PFSK-1 (cell line): ENCODE measurements at regions not wholly inside any gene's neighbourhood (a gene's known extent, or its start where the extent isn't known, plus 50 kb on each side); places are given as distances from the start of the nearest gene placed in this dataset.

Experiments used
- FOXP2 ChIP-seq: optimal IDR thresholded peaks from 2 replicates; pipeline ENCODE3; 2011; ENCODE audit warnings: borderline replicate concordance, control low read depth, inconsistent platforms; ENCODE audit not compliant: insufficient read depth; ENCODE audit errors: extremely low read length, extremely low read depth
- POLR2AphosphoS5 ChIP-seq: IDR thresholded peaks from 2 replicates; pipeline ENCODE4 v1.6.1; 2012; ENCODE audit warnings: low read depth, mild to moderate bottlenecking, control low read depth, low read length, moderate library complexity
- SIN3A ChIP-seq: IDR thresholded peaks from 2 replicates; pipeline ENCODE4 v1.6.1; 2012; ENCODE audit warnings: mild to moderate bottlenecking, low read length, moderate library complexity, borderline replicate concordance; ENCODE audit not compliant: insufficient read depth
- TAF1 ChIP-seq: IDR thresholded peaks from 2 replicates; pipeline ENCODE4 v1.6.1; 2012; ENCODE audit warnings: low read length, control low read depth, borderline replicate concordance; ENCODE audit not compliant: insufficient read depth
- TF ChIP-seq, protein P1 (sequence below), 2 experiments: IDR thresholded peaks; 2 replicates each; pipeline versions ENCODE4 v1.6.1 to v1.8.0; 2011 to 2012; ENCODE audit warnings: low read depth in 2 of 2, low read length in 2 of 2, control low read depth in 1 of 2, inconsistent platforms in 1 of 2, mild to moderate bottlenecking in 1 of 2, moderate library complexity in 1 of 2; ENCODE audit not compliant: insufficient read depth in 1 of 2

DNA sequence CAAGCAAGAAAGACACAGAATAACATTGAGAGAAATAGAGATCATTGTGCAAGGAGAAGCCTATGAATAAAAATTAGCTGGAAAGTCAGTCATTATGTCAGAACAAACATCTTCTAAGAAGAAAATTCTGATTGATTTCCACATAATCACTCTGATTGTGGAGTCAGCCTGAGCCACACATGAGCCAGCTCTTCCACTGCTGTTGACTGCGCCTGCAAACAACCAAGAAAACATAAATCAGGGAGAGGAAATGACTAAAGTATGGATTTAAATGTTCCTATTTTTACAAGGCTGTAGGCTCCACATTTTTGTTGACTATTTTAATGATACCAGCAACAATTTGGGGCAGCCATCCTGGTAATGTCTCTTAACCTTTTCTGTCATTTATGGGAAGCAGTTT lies 962.3 kb downstream of the EFNB2 start:
- TF ChIP-seq TAF1 = no peak

DNA sequence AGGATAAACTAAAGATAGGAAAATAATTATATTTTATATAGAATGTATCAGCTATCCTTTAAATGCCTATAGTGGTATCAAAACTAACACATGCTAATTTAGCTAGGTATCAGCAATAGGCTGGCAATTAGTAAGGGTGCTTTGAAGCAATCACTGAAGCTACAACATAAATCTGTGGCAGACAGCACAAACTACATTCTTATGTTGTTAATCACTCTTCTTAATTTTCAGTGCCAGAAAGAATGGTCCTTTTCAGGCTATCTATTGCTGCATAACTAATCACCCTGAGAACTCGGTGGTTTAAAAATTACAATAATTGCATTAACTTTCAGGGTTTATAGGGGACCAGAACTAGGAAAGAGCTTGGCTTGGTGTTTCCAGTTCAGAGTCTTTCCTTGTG lies 963.1 kb downstream of the EFNB2 start:
- TF ChIP-seq, protein P1, sequence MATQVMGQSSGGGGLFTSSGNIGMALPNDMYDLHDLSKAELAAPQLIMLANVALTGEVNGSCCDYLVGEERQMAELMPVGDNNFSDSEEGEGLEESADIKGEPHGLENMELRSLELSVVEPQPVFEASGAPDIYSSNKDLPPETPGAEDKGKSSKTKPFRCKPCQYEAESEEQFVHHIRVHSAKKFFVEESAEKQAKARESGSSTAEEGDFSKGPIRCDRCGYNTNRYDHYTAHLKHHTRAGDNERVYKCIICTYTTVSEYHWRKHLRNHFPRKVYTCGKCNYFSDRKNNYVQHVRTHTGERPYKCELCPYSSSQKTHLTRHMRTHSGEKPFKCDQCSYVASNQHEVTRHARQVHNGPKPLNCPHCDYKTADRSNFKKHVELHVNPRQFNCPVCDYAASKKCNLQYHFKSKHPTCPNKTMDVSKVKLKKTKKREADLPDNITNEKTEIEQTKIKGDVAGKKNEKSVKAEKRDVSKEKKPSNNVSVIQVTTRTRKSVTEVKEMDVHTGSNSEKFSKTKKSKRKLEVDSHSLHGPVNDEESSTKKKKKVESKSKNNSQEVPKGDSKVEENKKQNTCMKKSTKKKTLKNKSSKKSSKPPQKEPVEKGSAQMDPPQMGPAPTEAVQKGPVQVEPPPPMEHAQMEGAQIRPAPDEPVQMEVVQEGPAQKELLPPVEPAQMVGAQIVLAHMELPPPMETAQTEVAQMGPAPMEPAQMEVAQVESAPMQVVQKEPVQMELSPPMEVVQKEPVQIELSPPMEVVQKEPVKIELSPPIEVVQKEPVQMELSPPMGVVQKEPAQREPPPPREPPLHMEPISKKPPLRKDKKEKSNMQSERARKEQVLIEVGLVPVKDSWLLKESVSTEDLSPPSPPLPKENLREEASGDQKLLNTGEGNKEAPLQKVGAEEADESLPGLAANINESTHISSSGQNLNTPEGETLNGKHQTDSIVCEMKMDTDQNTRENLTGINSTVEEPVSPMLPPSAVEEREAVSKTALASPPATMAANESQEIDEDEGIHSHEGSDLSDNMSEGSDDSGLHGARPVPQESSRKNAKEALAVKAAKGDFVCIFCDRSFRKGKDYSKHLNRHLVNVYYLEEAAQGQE (IDR thresholded peaks at IDR 0.05; ENCODE audit: insufficient read depth in 1 of 2, low read depth in 2 of 2, low read length in 2 of 2) = no peak
- TF ChIP-seq TAF1 (no peak), POLR2AphosphoS5 (no peak), SIN3A (no peak), FOXP2 (no peak)

DNA sequence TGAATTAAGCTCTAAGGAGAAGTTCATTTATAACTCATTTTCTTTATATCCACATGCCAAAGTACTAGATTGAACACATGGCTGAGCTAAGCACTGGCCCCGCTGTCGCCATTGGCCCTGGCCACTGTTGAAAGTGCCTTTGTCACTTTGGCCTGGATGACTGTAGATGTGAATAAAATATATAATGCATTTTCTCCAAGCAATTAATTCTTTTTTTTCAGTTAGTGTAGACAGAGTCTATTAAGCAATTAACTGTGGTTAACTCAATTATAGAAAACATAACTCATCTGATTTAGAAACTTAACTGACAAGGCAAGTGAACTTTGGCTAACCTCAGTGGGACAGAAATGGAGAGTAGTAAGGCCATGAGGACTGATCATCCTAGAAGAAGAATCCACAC lies 965.6 kb downstream of the EFNB2 start:
- TF ChIP-seq FOXP2 (no peak), SIN3A (no peak), TAF1 (no peak), POLR2AphosphoS5 (no peak)
- TF ChIP-seq, protein P1 (IDR thresholded peaks at IDR 0.05; ENCODE audit: insufficient read depth in 1 of 2, low read depth in 2 of 2, low read length in 2 of 2) = no peak

DNA sequence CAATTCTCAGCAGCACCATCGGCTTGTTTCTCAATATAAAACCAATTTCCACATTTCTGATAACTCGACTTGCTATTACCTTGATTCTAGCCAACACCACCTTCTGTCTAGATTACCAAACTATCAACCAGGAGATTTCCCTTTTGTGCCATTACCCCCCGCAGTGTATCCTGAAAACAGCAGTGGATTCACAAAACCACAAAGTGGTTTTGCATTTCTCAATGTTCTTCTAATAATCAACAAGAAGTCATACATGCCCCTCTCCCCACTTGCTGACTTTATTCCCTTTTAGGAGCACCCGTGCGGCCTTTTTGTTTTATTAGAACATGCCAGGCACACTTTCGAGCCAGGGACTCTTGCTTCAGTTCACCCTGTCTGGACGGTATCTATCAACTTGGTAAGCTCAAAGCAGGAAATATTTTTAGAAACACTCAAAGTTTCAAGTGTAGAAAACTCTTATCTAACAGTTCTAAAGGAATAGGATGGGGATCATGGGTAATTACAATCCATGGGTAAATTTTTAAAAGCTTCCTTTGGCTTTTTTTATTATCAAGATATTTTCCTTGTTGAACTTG lies 967.4 kb downstream of the EFNB2 start:
- TF ChIP-seq SIN3A (no peak), TAF1 (no peak), POLR2AphosphoS5 (no peak), FOXP2 (no peak)
- TF ChIP-seq, protein P1 (IDR thresholded peaks at IDR 0.05; ENCODE audit: insufficient read depth in 1 of 2, low read depth in 2 of 2, low read length in 2 of 2) = no peak

DNA sequence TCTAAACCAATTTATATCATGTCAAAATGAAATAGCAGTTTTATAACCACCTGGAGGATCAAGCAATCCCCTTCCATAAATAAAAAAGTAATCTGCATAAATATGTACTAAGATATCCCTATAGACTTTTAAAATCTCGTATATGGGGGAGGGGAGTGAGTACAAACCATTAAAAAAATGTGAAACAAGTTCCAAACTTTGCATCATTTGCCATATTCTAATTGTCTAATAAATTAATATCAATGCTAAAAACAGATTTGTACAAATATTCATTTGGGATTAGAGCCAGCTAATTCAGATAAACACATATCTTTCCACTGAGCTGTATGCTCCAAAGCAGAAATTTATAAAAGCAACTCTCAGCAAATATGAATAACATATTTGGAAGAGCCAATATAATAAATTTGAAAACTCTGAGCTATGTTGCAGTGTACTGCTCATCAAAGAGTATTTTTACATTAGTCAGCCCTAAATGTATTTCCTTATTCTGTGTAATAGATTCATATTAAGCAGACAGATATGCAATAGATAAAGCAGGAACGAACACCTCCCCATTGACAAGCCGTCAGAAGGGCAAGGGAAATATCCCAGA lies 970.2 kb downstream of the EFNB2 start:
- TF ChIP-seq TAF1 = no peak
- no peak for TF ChIP-seq FOXP2
- TF ChIP-seq, protein P1 (IDR thresholded peaks at IDR 0.05; ENCODE audit: insufficient read depth in 1 of 2, low read depth in 2 of 2, low read length in 2 of 2) = no peak
- no peak for TF ChIP-seq POLR2AphosphoS5
- TF ChIP-seq SIN3A = no peak
